Liver (tissue), 8 donors: ENCODE measurements at regions not wholly inside any gene's neighbourhood (a gene's known extent, or its start where the extent isn't known, plus 50 kb on each side); places are given as distances from the start of the nearest gene placed in this dataset.

Experiments used
- DNase-seq: peaks from one replicate; pipeline ENCODE4 v3.0.0-alpha.2; 2017; ENCODE audit warnings: low spot score
- H3K27ac ChIP-seq, 2 donors: one replicate each; pipeline ENCODE4 v1.7.0; 2013; ENCODE audit warnings: inconsistent platforms in 2 of 2, low read length in 2 of 2, control low read depth in 1 of 2, low read depth in 1 of 2, mild to moderate bottlenecking in 1 of 2
- H3K27me3 ChIP-seq, 4 donors: one replicate each; pipeline versions ENCODE4 v1.6.1 to v1.7.0; 2013; ENCODE audit warnings: low read length in 3 of 4, inconsistent platforms in 1 of 4, mild to moderate bottlenecking in 1 of 4, moderate library complexity in 1 of 4; ENCODE audit not compliant: control insufficient read depth in 4 of 4, insufficient read depth in 4 of 4
- H3K36me3 ChIP-seq, 4 donors: one replicate each; pipeline versions ENCODE4 v1.6.1 to v1.7.0; 2013; ENCODE audit warnings: low read length in 3 of 4, mild to moderate bottlenecking in 3 of 4, low read depth in 1 of 4, moderate library complexity in 1 of 4; ENCODE audit not compliant: control insufficient read depth in 4 of 4, insufficient read depth in 3 of 4
- H3K4me1 ChIP-seq, 4 donors: one replicate each; pipeline versions ENCODE4 v1.6.1 to v1.7.0; 2013; ENCODE audit warnings: low read length in 3 of 4, mild to moderate bottlenecking in 3 of 4, moderate library complexity in 1 of 4; ENCODE audit not compliant: control insufficient read depth in 4 of 4, insufficient read depth in 4 of 4
- H3K4me3 ChIP-seq, 3 donors: one replicate each; pipeline versions ENCODE4 v1.6.1 to v1.7.0; 2013; ENCODE audit warnings: low read length in 3 of 3, control low read depth in 1 of 3, low read depth in 1 of 3, mild to moderate bottlenecking in 1 of 3
- H3K9ac ChIP-seq, 2 donors: one replicate each; pipeline ENCODE4 v1.7.0; 2013; ENCODE audit warnings: low read length in 2 of 2, mild to moderate bottlenecking in 2 of 2, moderate library complexity in 2 of 2, control low read depth in 1 of 2, low read depth in 1 of 2
- H3K9me3 ChIP-seq, 4 donors: one replicate each; pipeline versions ENCODE4 v1.6.1 to v1.7.0; 2013; ENCODE audit warnings: low read length in 3 of 4; ENCODE audit not compliant: control insufficient read depth in 4 of 4
- ATF3 ChIP-seq: IDR thresholded peaks from 2 replicates; pipeline ENCODE4 v1.6.1; 2016; ENCODE audit warnings: antibody characterized with exemption
- EGR1 ChIP-seq, 2 donors: IDR thresholded peaks; 2 replicates each; pipeline ENCODE4 v1.6.1; 2016 to 2018; ENCODE audit warnings: antibody characterized with exemption in 2 of 2, low read depth in 2 of 2
- FOXA1 ChIP-seq: IDR thresholded peaks from 2 replicates; pipeline ENCODE4 v1.6.1; 2016; ENCODE audit warnings: antibody characterized with exemption
- FOXA2 ChIP-seq: IDR thresholded peaks from 2 replicates; pipeline ENCODE4 v1.6.1; 2016; ENCODE audit warnings: antibody characterized with exemption
- GABPA ChIP-seq, 2 donors: IDR thresholded peaks in 1 of 2; conservative IDR thresholded peaks in 1 of 2; 2 replicates each; pipeline ENCODE4 v1.6.1; 2016; ENCODE audit warnings: antibody characterized with exemption in 2 of 2, mild to moderate bottlenecking in 1 of 2, moderate library complexity in 1 of 2
- HNF4A ChIP-seq, 2 donors: conservative IDR thresholded peaks; 2 replicates each; pipeline ENCODE4 v1.6.1; 2016; ENCODE audit warnings: antibody characterized with exemption in 2 of 2, mild to moderate bottlenecking in 2 of 2
- HNF4G ChIP-seq: IDR thresholded peaks from 2 replicates; pipeline ENCODE4 v1.6.1; 2016; ENCODE audit warnings: antibody characterized with exemption
- JUND ChIP-seq, 2 donors: IDR thresholded peaks; 2 replicates each; pipeline ENCODE4 v1.6.1; 2016; ENCODE audit warnings: antibody characterized with exemption in 2 of 2
- NR2F2 ChIP-seq: IDR thresholded peaks from 2 replicates; pipeline ENCODE4 v1.6.1; 2016; ENCODE audit warnings: antibody characterized with exemption
- RAD21 ChIP-seq, 2 donors: IDR thresholded peaks; 2 replicates each; pipeline ENCODE4 v1.6.1; 2016; ENCODE audit warnings: antibody characterized with exemption in 2 of 2, mild to moderate bottlenecking in 2 of 2
- REST ChIP-seq: IDR thresholded peaks from 2 replicates; pipeline ENCODE4 v1.6.1; 2016; ENCODE audit warnings: antibody characterized with exemption, mild to moderate bottlenecking
- RXRA ChIP-seq, 2 donors: IDR thresholded peaks; 2 replicates each; pipeline ENCODE4 v1.6.1; 2017 to 2018; ENCODE audit warnings: antibody characterized with exemption in 2 of 2, mild to moderate bottlenecking in 1 of 2
- SP1 ChIP-seq: IDR thresholded peaks from 2 replicates; pipeline ENCODE4 v1.6.1; 2018; ENCODE audit warnings: antibody characterized with exemption, mild to moderate bottlenecking
- YY1 ChIP-seq: IDR thresholded peaks from 2 replicates; pipeline ENCODE4 v1.6.1; 2016; ENCODE audit warnings: antibody characterized with exemption, mild to moderate bottlenecking
- WGBS: extraction: QIAGEN DNeasy Blood & Tissue Kit; methylation state at CpG from one replicate; pipeline ENCODE4 v1.1.7; 2013; 5-methylcytosine and 5-hydroxymethylcytosine counted together
- TF ChIP-seq, protein P1 (sequence below): fragments of 150-350 bp; IDR thresholded peaks from 2 replicates; pipeline ENCODE4 v1.5.1; 2017; ENCODE audit warnings: improper control_type of control experiment, low read depth, low read length; ENCODE audit not compliant: missing input control
- TF ChIP-seq, protein P2 (sequence below): IDR thresholded peaks from 2 replicates; pipeline ENCODE4 v1.6.1; 2016; ENCODE audit warnings: antibody characterized with exemption
- donor health status: healthy.
- donor health status: healthy.
- donor health status: healthy.
- donor health status: healthy.
- donor health status: healthy.

DNA sequence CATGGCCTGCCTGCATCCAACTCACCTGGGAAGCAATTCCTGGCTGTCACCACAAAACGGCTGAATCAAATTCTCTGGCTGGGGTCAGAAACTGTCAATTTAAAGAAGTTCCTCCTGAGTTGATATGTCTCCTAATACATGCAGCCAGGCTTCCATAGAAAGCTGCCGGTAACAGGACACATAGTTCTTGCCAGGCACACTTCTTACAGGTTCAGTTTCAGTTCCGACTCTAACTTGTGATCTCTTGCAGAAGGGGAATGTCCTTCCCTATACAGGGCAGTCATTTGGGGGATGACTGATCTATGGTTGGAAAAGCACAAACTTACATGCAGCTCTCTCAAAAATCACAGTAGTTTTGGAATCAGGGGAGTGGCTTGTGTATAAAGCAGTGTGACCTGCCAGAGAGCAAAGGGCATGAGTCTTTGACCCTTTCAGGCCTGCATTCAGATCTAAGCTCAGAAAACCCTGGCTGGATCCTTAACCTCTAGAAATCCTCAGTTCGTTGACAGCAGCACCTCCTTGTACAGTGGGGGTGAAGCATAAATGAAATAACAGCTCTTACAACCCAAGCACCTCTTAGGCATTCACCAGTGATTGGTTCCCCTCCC lies 195.6 kb downstream of the SCP2D1 start:
- 37% methylated on average over 4 of the region's 4 CpGs for WGBS
- no peak overlapping the region for H3K27ac ChIP-seq
- H3K9me3 ChIP-seq = no peaks in the 10 kb centered on the region
- no peak overlapping the region for H3K9ac ChIP-seq
- TF ChIP-seq SP1 = peak; percentile 22
- no peak for TF ChIP-seq FOXA1
- TF ChIP-seq, protein P1, sequence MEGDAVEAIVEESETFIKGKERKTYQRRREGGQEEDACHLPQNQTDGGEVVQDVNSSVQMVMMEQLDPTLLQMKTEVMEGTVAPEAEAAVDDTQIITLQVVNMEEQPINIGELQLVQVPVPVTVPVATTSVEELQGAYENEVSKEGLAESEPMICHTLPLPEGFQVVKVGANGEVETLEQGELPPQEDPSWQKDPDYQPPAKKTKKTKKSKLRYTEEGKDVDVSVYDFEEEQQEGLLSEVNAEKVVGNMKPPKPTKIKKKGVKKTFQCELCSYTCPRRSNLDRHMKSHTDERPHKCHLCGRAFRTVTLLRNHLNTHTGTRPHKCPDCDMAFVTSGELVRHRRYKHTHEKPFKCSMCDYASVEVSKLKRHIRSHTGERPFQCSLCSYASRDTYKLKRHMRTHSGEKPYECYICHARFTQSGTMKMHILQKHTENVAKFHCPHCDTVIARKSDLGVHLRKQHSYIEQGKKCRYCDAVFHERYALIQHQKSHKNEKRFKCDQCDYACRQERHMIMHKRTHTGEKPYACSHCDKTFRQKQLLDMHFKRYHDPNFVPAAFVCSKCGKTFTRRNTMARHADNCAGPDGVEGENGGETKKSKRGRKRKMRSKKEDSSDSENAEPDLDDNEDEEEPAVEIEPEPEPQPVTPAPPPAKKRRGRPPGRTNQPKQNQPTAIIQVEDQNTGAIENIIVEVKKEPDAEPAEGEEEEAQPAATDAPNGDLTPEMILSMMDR = no peak
- TF ChIP-seq FOXA2 = peak; percentile 17
- no peak for TF ChIP-seq JUND (IDR thresholded peaks at IDR 0.05)
- TF ChIP-seq RAD21 (IDR thresholded peaks at IDR 0.05) = peak in 1 of 2 donors; percentile 32
- TF ChIP-seq REST = peak; percentile 15
- TF ChIP-seq HNF4G = no peak
- peak; percentile 12 for TF ChIP-seq YY1
- TF ChIP-seq RXRA (IDR thresholded peaks at IDR 0.05) = peak; percentile 47 to 59
- TF ChIP-seq HNF4A (conservative IDR thresholded peaks at IDR 0.05) = peak; percentile 76
- peak; percentile 60 for TF ChIP-seq NR2F2
- no peak for TF ChIP-seq EGR1 (IDR thresholded peaks at IDR 0.05; ENCODE audit: low read depth in 2 of 2)
- no peaks in the 10 kb centered on the region for H3K36me3 ChIP-seq
- H3K27me3 ChIP-seq = no peaks in the 10 kb centered on the region
- H3K4me1 ChIP-seq = peaks cover 0 to 11% (median 8%) of the 10 kb centered on the region in 4 donors
- H3K4me3 ChIP-seq = no peak overlapping the region
- DNase-seq = no peak

- TF ChIP-seq, protein P1 = no peak
- TF ChIP-seq FOXA2 = no peak
- no peak for TF ChIP-seq ATF3
- TF ChIP-seq RAD21 (IDR thresholded peaks at IDR 0.05) = no peak
- TF ChIP-seq SP1 = no peak
- no peak for TF ChIP-seq FOXA1
- TF ChIP-seq, protein P2, sequence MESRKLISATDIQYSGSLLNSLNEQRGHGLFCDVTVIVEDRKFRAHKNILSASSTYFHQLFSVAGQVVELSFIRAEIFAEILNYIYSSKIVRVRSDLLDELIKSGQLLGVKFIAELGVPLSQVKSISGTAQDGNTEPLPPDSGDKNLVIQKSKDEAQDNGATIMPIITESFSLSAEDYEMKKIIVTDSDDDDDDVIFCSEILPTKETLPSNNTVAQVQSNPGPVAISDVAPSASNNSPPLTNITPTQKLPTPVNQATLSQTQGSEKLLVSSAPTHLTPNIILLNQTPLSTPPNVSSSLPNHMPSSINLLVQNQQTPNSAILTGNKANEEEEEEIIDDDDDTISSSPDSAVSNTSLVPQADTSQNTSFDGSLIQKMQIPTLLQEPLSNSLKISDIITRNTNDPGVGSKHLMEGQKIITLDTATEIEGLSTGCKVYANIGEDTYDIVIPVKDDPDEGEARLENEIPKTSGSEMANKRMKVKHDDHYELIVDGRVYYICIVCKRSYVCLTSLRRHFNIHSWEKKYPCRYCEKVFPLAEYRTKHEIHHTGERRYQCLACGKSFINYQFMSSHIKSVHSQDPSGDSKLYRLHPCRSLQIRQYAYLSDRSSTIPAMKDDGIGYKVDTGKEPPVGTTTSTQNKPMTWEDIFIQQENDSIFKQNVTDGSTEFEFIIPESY = no peak
- no peak for TF ChIP-seq REST
- TF ChIP-seq GABPA (IDR thresholded peaks at IDR 0.05 in 1 of 2, conservative IDR thresholded peaks at IDR 0.05 in 1 of 2) = no peak
- H3K9ac ChIP-seq = no peak overlapping the region
- no peak overlapping the region for H3K4me3 ChIP-seq
- peaks cover 0 to 8% (median 6%) of the 10 kb centered on the region in 4 donors for H3K4me1 ChIP-seq
- H3K27me3 ChIP-seq = no peaks in the 10 kb centered on the region
- no peaks in the 10 kb centered on the region for H3K36me3 ChIP-seq
- 62% methylated on average over 7 of the region's 7 CpGs for WGBS
- DNase-seq = no peak
- H3K27ac ChIP-seq = no peak overlapping the region
- H3K9me3 ChIP-seq = no peaks in the 10 kb centered on the region
Measured at GRCh38 chr20:19012676-19013075, 199.1 kb downstream of the SCP2D1 start.
